ENCODE measurements at regions not wholly inside any gene's neighbourhood (a gene's known extent, or its start where the extent isn't known, plus 50 kb on each side); places are given as distances from the start of the nearest gene placed in this dataset.

DNA sequence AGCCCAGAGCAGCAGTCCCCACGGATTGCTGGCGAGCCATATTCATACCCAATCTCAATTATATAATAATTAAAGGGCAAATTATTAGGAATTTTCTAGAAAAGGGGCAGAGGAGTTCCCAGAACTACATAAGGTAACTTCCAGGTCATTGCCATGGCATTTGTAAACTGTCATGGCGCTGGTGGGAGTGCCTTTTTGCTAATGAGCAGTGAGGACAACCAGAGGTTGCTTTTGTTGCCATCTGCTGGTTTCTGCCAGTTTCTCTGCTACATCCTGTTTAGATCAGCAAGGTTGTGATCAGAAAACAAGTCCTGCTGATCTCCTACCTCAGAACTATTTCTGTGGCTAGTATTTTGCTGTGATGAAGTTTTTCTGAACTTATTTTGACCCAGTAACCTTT is 159.8 kb upstream of the PIEZO2 start:
- Histone ChIP-seq H3K27ac (ENCODE audit: extremely low read depth, low read depth, low read length) (no peak overlapping the region), H3K79me2 (ENCODE audit: control insufficient read depth, insufficient read depth, low read length) (no peaks in the 10 kb centered on the region), H3K4me2 (ENCODE audit: insufficient read depth, low read length) (no peak overlapping the region), H3K9me3 (replicated peaks; ENCODE audit: control insufficient read depth, insufficient read depth, low read depth, low read length) (no peaks in the 10 kb centered on the region), H3K9me1 (ENCODE audit: control insufficient read depth, insufficient read depth, low read length) (no peaks in the 10 kb centered on the region), H2AFZ (ENCODE audit: low read depth, low read length) (no peak overlapping the region), H3K27me3 (ENCODE audit: control insufficient read depth in 2 of 2, insufficient read depth in 2 of 2, low read length in 2 of 2) (no peaks in the 10 kb centered on the region; a peak in 1 of 5 replicates), H3K4me3 (no peak overlapping the region), H3K36me3 (ENCODE audit: control insufficient read depth, insufficient read depth, low read length) (no peaks in the 10 kb centered on the region), H3K4me1 (replicated peaks in 1 of 2; ENCODE audit: control insufficient read depth in 2 of 2, insufficient read depth in 2 of 2, low read length in 2 of 2) (no peaks in the 10 kb centered on the region), H3K9ac (ENCODE audit: insufficient read depth in 1 of 2, low read depth in 2 of 2, low read length in 2 of 2) (no peak overlapping the region), H4K20me1 (replicated peaks; ENCODE audit: control insufficient read depth, insufficient read depth, low read length) (no peaks in the 10 kb centered on the region)
- intact Hi-C loops (cut with micrococcal nuclease) (no loop called here), in situ Hi-C loops (cut with MboI) (no loop called here)
- DNase-seq (ENCODE audit: extremely low read depth in 1 of 4, low spot score in 3 of 4) (peak in 1 of 4 experiments; percentile 8), ATAC-seq (0 out of 3 replicates have a peak, but pooled peaks have one; percentile 49), FAIRE-seq (no peak)
- ChIA-PET POLR2A (no interaction called here), CTCF (ENCODE audit: low intra/inter-chr PET ratio) (interaction anchor here (0.6 kb wide), 1 partner anchor 156 kb away, joined by 5 read pairs; no protein-coding TSS in a partner anchor)
- no TSS peak for BruUV-seq (replicated peaks)
- 0% methylated on average over 3 of the region's 3 CpGs for WGBS (ENCODE audit: insufficient coverage, low coverage, missing lambda C conversion rate)
- TF ChIP-seq RBM22 (IDR thresholded peaks at IDR 0.05; ENCODE audit: low read depth, low read length, poor library complexity, severe bottlenecking) (no peak), TAL1 (IDR thresholded peaks at IDR 0.05) (no peak), TAF1 (IDR thresholded peaks at IDR 0.05; ENCODE audit: control insufficient read depth, extremely low read depth, insufficient read depth, low read length, severe bottlenecking) (no peak), GABPA (tag; conservative IDR thresholded peaks at IDR 0.05; ENCODE audit: low read depth) (0 out of 2 replicates have a peak, but pooled peaks have one; percentile 14), ZBTB7A (IDR thresholded peaks at IDR 0.05; ENCODE audit: borderline replicate concordance, control insufficient read depth, low read depth, low read length) (no peak), ETS2 (tag; IDR thresholded peaks at IDR 0.05; ENCODE audit: borderline replicate concordance, poor library complexity, severe bottlenecking) (no peak), NFE2 (IDR thresholded peaks at IDR 0.05; ENCODE audit: low read depth) (no peak), CBX3 (IDR thresholded peaks at IDR 0.05; ENCODE audit: borderline replicate concordance in 1 of 2, low read length in 2 of 2) (no peak), TEAD1 (CRISPR knock-in tag; IDR thresholded peaks at IDR 0.05) (no peak), YY1 (IDR thresholded peaks at IDR 0.05; ENCODE audit: borderline replicate concordance in 1 of 3, control insufficient read depth in 1 of 3, extremely low read depth in 1 of 3, insufficient read depth in 3 of 3, insufficient read length in 1 of 3, insufficient replicate concordance in 2 of 3, low read depth in 1 of 3, low read length in 2 of 3) (peak in 1 of 3 experiments; percentile 43), ZNF77 (CRISPR knock-in tag; IDR thresholded peaks at IDR 0.05) (no peak), ZNF197 (CRISPR knock-in tag; IDR thresholded peaks at IDR 0.05; ENCODE audit: low read depth) (no peak), RB1 (IDR thresholded peaks at IDR 0.05; ENCODE audit: low read depth) (no peak)
- TF ChIP-seq, protein P1, sequence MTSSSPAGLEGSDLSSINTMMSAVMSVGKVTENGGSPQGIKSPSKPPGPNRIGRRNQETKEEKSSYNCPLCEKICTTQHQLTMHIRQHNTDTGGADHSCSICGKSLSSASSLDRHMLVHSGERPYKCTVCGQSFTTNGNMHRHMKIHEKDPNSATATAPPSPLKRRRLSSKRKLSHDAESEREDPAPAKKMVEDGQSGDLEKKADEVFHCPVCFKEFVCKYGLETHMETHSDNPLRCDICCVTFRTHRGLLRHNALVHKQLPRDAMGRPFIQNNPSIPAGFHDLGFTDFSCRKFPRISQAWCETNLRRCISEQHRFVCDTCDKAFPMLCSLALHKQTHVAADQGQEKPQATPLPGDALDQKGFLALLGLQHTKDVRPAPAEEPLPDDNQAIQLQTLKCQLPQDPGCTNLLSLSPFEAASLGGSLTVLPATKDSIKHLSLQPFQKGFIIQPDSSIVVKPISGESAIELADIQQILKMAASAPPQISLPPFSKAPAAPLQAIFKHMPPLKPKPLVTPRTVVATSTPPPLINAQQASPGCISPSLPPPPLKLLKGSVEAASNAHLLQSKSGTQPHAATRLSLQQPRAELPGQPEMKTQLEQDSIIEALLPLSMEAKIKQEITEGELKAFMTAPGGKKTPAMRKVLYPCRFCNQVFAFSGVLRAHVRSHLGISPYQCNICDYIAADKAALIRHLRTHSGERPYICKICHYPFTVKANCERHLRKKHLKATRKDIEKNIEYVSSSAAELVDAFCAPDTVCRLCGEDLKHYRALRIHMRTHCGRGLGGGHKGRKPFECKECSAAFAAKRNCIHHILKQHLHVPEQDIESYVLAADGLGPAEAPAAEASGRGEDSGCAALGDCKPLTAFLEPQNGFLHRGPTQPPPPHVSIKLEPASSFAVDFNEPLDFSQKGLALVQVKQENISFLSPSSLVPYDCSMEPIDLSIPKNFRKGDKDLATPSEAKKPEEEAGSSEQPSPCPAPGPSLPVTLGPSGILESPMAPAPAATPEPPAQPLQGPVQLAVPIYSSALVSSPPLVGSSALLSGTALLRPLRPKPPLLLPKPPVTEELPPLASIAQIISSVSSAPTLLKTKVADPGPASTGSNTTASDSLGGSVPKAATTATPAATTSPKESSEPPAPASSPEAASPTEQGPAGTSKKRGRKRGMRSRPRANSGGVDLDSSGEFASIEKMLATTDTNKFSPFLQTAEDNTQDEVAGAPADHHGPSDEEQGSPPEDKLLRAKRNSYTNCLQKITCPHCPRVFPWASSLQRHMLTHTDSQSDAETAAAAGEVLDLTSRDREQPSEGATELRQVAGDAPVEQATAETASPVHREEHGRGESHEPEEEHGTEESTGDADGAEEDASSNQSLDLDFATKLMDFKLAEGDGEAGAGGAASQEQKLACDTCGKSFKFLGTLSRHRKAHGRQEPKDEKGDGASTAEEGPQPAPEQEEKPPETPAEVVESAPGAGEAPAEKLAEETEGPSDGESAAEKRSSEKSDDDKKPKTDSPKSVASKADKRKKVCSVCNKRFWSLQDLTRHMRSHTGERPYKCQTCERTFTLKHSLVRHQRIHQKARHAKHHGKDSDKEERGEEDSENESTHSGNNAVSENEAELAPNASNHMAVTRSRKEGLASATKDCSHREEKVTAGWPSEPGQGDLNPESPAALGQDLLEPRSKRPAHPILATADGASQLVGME (CRISPR knock-in tag; IDR thresholded peaks at IDR 0.05): no peak
- TF ChIP-seq, protein P2, sequence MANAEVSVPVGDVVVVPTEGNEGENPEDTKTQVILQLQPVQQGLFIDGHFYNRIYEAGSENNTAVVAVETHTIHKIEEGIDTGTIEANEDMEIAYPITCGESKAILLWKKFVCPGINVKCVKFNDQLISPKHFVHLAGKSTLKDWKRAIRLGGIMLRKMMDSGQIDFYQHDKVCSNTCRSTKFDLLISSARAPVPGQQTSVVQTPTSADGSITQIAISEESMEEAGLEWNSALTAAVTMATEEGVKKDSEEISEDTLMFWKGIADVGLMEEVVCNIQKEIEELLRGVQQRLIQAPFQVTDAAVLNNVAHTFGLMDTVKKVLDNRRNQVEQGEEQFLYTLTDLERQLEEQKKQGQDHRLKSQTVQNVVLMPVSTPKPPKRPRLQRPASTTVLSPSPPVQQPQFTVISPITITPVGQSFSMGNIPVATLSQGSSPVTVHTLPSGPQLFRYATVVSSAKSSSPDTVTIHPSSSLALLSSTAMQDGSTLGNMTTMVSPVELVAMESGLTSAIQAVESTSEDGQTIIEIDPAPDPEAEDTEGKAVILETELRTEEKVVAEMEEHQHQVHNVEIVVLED (CRISPR knock-in tag; IDR thresholded peaks at IDR 0.05): no peak

All from K562 (cell line).